M059J (cell line): ENCODE measurements at regions not wholly inside any gene's neighbourhood (a gene's known extent, or its start where the extent isn't known, plus 50 kb on each side); places are given as distances from the start of the nearest gene placed in this dataset.
A peak's percentile ranks its signal among the peaks of the same experiment; 100 is the strongest.
"Not testable (repeated sequence)": the region's sequence is repeated elsewhere in the genome, so short reads cannot be mapped to it uniquely, and the experiment has no call there.

Experiments
- DNase-seq: peaks from one replicate; pipeline ENCODE4 v3.0.0-alpha.2; 2012; ENCODE audit warnings: low read depth

DNA sequence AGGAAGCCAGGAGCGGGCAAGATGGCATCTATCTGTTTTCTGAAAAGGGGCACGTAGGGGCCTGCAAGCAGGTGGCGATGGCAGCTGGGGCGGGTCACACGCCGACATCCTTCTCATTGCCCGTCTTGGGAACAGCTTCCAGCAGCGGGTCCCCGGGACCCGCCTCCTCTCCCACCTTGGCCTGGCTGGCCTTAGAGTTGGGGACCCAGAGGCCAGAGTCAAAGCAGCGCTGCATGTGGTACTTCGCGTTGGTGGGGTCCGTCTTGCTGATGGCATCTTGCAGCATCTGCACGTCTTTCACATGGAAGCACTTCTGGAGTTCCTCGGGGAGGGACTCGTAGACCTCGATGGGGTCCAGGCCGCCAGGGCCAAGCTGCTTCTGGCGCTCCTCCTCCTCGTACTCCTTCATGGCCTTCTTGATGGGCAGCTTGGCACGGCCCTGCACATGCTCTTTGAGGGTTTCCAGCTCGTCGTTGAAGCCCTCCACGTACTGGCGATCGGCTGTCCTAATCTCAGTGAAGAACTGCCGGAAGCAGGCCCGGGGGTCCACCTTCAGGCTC is 127.6 kb upstream of the CLINT1 start:
- no peak for DNase-seq

DNA sequence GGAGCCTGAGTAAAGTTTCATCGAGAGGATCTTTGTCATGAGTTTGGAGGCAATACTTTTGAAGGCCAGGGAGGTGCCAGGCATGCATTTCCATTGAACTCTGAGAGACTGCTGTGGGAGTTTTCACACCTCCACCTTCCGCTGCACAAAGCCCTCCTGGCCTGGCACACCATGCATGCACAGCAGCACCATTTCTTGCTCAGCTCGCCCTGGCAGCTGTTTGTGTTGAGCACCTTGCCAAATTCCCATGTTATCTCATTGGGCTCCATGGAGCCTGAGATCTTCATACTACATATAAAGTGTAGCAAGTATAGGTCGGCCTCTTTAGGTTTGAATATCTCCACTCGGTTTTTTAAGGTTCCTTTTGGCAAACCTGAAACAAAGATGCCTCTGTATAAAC is 125.7 kb upstream of the CLINT1 start:
- DNase-seq: no peak

DNA sequence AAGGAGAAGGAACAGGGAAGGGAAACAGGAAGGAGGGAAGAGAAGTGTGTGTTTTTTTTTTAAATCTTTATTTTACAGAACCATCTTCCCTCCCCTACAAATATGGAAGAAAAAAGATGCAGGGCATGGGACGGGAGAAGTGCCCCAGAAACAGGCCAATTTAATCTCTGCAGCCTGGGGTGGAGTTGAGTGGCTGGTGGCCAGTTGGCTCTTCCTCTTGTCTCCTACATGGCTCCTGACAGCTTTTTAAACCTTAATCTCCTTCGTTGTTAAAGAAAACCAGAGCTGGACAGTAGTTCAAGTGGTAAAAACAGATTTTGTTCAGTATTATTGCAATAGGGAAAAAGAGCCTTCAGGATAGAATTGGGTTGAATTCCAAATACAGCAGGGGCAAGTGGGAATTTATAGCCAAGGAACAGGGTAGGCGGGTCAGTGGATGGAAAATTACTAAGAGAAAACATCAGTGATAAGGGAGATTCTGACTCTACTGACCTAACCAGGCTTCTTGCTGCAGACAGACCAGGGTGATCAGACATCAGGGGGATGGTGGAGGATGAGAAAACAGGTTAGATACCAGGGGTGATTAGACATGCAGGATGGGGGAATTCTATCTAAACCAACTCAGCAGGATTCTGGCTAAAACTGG is 125.1 kb upstream of the CLINT1 start:
- no peak for DNase-seq

DNA sequence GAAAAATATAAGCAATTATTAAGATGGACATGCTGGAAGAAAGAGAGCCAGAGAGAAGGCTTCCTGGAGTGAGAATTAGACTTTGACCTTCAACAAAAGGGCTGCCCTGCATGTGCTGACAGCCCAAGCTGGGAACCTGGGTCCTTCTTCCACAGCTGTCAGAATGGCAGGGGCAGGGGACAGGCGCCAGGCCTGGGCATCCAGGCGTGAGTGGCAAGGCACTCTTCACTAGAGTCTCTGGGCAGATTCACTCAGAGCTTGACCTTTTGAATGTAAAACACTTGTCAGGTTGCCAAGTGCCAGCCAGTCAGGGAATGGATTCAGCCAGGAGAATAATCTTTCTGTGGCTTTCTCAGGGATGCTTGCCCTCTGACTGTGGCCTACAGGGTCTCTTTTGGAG is 119.1 kb upstream of the CLINT1 start:
- DNase-seq: peak; percentile 37

DNA sequence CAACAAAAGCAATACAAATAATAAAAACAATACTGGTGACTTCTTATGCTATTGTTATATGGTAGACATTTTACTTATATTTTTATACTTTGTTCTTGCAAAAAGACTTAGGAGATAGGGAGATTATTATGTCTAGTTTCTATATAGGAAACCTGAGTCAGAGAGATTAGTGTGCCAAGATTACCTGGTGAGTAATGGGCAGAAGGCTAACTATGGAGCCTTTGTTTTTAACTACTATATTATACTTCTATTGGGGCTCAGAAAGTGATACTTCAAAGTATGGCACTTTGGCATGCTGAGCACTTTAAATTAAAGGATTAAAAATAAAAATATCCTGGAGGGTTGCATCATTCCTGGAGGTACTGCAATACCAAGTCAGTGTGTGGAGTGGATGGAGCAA is 117.5 kb upstream of the CLINT1 start:
- no peak for DNase-seq

DNA sequence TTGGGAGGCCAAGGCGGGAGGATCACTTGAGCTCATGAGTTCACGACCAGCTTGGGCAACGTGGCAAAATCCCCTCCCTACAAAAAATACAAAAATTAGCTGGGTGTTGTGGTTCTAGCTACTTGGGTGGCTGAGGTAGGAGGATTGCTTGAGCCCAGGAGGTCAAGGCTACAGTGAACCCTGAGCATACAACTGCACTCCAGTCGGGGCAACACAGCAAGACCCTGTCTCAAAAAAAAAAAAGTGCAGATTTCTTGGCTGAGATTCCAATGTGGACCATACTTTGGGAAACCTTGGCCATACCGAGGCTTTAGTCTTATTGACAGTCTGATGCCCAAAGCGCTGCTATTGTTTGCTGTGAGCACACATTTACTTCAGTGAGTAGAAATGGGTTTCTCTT is 113.6 kb upstream of the CLINT1 start:
- no peak for DNase-seq

DNA sequence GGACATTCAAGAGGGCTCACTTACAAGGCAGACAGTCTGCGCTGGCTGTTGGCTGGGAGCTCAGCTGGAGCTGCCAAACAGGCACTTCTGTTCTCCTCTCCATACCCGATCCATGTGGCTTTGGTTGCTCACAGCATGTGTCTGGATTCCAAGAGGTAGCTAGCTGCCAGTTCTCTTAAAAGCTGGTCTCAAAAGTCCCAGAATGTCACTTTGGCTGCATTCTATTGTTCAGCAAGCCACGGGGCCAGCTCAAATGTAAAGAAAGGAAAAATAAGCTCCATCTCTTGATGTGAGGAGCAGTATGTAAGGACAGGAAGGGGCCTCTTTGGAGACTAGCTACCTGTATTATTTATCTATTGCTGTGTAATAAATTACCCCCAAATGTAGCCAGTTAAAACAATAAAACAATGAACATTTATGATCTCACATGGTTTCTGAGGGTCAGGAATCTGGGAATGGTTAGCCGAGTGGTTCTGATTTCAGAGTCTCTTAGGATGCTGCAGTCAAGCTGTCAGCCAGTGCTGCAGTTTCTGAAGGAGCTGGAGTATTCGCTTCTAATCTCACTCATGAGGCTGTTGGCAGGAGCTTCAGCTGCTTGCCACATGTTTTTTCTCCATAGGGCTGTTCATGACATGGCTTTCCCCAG is 112.7 kb upstream of the CLINT1 start:
- DNase-seq: no peak

DNA sequence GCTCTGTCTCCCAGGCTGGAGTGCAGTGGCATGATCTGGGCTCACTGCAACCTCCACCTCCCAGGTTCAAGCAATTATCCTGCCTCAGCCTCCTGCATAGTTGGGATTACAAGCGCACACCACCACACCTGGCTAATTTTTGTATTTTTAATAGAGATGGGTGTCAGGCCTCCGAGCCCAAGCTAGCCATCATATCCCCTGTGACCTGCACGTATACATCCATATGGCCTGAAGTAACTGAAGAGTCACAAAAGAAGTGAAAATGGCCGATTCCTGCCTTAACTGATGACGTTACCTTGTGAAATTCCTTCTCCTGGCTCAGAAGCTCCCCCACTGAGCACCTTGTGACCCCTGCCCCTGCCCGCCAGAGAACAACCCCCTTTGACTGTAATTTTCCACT is 109.6 kb upstream of the CLINT1 start:
- not testable (repeated sequence) for DNase-seq

DNA sequence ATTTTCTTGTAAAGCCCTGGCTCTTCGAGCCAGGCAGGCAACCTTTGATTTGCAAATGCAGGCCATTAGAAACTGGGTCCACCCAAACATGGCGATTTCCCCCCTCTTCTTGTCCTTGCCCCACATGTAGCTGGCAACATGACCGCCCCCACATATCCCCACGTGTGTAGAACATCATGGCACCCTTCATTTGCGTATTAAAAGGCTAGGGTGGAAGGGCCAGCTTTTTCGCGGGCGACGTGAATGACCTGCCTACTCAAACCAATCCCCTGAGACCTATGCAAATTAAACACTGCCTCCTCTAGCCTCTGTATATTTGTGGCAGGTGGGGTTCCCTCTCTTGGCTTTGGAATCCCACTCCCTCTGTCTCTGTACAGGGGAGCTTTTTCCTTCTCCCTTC is 107.0 kb upstream of the CLINT1 start:
- no peak for DNase-seq

DNA sequence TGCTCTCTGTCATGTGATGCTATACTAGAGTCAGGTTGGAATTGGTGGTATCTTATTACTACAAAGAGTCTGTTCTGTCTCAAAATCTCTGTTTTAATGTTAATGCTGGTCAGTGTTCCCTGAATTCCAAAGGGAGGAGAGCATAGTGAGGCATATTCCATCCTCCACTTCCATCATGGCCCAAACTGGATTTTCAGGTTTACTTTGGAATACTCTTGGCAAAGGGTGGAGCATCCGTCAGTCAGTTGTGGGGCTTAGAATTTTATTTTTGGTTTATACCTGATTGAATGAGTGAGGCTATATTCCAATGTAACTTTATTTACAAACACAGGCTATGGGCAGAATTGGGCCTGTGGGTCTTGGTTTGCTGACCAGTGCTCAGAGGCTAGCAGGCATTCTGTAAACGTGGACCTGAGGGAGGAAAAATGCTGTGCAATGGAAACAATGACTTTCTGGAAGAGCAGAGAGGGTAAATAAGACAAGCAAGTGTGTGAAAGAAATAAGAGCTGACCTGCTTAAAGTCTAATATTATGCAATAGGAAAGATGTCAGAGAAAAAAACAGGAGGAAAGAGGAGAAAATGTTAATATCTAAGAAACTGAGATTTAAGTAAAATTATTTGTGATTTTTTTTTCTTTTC is 106.2 kb upstream of the CLINT1 start:
- DNase-seq: no peak

DNA sequence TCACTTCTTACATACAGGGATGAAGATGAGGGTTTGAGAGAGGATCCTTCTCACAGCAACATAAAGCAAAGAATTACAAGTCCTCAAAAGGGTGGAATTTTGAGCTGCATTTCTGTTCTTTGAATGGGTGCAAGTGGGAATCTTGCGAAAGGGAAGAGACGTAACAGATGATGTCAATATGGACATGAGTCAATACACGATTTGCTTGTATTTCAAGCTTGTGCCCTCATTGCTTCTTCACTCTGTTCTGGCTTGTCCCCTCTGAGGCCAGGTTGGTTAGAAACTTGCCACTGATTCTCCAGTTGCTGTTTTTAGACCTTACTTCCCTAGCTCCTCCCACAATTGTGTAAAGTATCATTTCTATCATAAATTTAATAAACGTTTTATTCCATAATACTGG is 104.8 kb upstream of the CLINT1 start:
- DNase-seq: no peak

DNA sequence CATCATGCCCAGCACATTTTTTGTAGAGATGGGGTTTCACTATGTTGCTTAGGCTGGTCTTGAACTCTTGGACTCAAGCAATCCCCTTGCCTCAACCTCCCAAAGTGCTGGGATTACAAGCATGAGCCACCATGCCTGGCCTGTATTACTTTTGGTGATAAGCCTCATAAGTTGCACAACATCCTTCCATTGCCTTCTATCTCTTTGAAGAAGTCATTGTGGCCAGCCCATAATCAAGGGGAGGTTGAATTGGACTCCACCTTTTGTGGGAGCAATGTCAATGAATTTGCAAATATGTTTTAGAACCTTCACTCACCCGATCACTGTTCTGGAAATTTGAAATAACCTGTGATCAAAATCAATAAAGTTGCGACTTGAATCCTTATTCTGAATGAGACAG is 104.3 kb upstream of the CLINT1 start:
- no peak for DNase-seq

DNA sequence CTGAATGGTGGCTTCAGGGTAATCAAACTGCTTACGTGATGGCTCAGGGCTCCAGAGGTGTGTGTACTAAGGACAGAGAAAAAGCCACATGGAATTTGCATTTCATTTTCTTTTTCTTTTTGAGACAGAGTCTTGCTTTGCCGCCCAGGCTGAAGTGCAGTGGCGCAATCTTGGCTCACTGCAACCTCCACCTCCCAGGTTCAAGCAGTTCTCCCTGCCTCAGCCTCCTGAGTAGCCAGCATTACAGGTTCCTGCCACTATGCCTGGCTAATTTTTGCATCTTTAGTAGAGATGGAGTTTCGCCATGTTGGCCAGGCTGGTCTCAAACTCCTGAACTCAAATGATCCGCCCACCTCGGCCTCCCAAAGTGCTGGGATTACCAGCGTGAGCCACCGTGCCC is 103.7 kb upstream of the CLINT1 start:
- DNase-seq: not testable (repeated sequence)

DNA sequence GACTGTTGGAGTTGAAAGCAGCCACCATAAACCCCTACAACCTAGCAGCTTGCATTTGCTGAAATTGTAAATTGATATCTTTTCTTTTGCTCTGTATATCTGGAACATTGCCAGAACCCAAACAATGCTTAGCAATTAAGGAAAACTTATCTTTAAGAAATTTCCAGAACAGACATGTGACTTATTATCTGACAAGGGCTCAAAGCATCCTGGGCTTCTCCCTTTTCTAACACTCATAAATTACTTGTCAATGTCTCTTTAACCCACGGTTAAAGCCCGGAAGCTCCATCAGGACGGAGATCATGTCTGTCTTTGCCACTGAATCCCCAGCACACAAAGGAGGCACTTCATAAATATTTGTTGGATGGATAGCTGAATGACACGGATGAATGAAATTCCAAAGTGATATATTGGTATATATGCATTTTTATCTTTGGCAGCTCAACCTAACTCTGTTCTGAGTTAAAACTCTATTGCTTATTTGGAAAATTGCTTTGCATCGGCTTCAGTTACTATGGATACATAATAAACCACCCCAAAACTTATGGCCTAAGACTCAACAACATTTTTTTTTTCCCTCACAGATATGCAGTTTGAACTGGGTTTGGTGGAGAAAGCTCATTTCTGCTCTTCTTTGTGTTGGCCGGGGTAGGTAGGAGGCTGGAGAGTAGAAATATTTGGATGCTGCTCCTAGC is 103.1 kb upstream of the CLINT1 start:
- no peak for DNase-seq

DNA sequence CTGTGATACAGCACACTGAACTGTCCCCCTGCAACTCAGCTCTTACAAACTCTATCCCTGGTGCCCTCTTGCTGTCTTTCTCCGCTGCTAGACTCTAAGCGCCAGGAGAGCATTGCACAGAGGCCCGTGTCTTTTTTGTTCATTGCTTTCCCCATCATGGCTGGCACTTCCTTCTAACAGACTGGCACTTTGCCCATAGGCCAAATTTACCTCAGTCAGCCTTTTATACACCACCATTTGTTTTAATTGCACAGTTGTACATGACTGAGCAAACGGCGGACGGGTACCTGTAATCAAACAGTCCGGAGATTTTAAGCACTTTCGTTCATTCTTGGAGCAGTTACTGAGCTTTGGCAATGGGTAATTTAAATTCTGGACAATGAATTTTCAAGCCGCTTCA is 102.2 kb upstream of the CLINT1 start:
- DNase-seq: no peak

DNA sequence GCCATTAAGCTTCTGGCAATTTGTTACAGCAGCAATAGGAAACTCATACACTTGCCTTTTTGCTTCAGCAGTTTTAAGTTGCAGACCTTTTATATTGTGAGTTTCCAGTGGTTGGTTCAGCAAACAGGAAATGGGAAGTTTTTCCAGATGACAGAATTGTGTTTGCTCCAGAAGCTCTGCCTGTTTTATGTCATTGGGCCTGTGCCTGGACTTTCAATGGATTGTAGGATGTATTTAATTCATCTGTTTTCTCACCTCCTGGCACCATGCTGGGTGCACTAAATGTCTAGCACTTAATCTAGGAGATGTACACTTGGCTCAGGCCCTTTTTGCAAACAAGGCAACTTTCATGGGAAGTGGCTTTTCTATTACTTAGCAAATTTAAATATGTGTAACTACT is 100.4 kb upstream of the CLINT1 start:
- DNase-seq: no peak

DNA sequence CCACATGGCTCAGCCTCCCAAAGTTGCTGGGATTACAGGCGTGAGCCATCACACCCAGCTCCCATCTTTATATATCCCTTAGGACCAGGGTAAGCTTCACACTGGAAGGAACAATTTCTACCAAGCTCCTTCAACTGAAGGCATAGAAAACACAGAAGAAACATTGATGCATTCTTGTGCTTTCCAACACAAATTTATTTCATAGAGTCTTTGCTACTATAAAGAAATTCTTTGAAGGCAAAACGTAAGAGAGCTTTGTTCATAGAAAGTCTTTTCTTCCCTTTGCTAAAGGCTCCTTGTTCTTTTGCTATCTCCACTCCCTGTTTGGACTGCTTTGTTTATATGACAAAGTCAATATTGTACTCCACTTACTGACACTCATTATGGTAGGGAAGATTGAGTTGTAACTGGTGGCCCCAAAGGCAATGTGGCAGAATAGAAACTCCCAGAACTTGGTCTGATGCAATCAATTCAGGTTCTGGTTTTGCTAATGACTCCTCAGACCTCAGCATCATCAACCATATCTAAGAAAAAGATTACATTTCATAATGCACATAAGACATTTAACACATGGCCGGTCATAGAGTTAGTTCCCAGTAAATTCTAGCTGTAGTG is 97.4 kb upstream of the CLINT1 start:
- no peak for DNase-seq

DNA sequence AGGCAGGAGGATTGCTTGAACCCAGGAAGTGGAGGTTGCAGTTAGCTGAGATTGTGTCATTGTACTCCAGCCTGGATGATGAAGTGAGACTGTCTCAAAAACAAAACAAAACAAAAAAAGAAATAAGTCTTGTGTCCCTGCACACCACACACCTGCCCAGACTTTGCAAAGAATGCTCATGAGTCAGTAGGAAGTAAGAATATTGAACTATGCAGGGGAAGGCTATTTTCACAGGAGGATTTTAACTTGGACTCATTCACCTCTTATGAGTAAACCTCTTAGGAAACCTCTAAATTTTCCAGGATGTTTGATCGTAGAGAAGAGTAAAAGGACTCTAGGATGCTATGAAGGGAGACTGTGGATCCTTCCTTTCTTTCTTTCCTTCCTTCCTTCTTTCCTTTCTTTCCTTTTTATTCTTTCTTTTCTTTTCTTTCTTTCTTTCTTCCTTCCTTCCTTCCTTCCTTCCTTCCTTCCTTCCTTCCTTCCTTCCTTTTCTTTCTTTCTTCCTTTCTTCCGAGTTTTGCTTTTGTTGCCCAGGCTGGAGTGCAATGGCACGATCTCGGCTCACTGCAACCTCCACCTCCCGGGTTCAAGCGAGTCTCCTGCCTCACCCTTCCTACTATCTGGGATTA is 96.7 kb upstream of the CLINT1 start:
- DNase-seq: peak; percentile 25

DNA sequence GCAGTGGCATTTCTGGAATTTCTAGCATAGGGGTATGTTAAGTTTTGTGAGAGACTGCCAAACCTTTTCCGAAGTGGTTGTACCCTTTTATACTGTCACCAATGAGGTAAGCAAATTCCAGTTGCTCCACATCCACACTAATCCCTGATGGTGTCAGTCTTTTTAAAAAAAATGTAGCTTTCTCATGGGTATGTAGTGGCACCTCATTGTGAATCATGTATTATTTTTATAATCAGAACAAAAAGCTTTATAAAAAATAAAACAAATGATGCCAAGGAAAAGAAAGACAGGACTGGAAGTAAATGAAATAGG is 93.4 kb upstream of the CLINT1 start:
- no peak for DNase-seq

DNA sequence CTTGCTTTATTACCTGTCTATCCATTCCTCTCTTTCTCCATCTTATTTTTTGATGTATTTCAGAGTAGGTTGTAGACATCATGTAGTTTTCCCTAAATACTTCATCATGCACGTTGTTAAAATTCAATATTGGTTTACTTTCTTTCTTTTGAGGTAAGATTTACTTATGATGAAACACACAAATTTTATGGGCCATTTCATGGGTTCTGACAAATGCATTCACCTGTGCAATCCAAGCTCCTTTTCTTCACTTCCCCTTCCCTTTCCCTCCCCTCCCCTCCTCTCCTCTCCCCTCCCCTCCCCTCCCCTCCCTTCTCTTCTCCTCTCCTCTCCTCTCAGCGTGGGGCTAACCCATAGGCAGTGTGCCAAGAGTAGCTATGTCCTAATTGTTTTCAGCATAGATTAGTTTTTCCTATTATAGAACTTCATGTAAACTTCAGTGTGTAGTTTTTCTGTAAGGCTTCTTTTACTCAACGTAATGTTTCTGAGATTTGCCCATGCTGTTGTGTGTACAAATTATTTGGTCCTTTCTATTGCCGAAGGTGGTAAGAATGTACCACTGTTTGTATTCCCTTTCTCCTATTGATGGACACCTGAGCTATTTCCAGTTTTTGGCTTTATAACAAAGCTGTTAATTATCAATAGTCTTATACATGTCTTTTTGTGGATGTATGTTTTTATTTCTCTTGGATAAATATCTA is 92.9 kb upstream of the CLINT1 start:
- no peak for DNase-seq

DNA sequence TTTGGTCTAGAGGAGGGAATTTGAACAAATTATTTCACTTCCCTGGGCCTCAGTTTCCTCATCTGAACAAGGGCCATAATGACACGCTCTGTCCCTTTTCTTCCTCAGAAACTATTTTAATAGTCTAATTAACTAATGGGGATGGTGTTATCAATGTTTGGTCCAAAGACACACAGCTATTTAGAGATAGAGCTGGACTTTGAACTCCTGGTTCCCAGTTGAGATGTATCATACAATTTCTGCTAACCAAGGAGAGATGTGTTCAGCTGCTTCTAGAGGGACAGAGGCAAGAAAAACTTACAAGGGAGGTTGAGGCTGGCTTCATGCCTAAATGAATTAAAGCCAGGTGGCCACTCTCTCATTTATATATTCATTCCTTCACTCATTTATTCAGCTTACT is 90.6 kb upstream of the CLINT1 start:
- DNase-seq: no peak
